ENCODE measurements at regions not wholly inside any gene's neighbourhood (a gene's known extent, or its start where the extent isn't known, plus 50 kb on each side); places are given as distances from the start of the nearest gene placed in this dataset.

DNA sequence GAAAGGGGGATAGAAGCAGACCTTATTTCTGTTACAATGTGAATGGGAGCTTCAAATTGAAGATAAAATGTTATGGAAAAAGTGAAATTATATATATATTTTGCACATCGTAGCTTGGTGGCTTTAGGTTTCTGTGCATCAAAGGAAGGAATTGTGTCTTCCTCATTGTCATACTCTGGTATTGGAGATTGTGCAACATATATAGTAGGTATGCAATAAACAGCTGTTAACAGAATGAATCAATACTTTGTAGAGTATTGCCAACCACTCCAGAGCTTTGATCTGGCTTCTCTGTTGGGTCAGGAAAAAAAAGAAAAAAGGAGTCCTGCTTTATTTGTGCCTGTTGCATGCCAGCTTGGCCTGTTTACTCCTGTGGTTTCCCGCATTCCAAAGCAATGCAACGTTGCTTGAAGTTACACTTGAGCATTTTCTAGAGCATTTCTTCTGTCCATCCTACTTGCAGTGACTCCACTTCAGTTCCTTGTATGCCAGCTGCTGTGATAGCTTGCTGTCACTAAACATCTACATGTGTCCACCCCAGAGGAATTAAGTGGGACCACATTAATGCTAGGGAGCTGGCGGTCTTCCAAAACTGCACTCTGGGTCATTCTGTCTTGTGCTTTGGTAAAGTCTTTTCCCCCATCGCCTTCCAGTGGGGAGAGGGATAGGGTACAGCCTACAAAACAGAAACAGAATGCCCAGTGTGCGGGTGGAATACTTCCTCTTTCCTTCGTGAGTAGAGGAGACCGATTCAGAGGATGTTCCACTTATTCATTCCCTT, 62.0 kb upstream of the MEF2C start:
- Histone ChIP-seq H3K4me3 (replicated peaks; ENCODE audit: low read depth, low read length) (no peak overlapping the region), H3K27me3 (replicated peaks; ENCODE audit: control insufficient read depth, insufficient read depth, low read length) (no peaks in the 10 kb centered on the region), H3K36me3 (ENCODE audit: control insufficient read depth, insufficient read depth, low read length) (no peaks in the 10 kb centered on the region)
- no peak for DNase-seq (ENCODE audit: extremely low read depth, insufficient read length)
- TF ChIP-seq, protein P1, sequence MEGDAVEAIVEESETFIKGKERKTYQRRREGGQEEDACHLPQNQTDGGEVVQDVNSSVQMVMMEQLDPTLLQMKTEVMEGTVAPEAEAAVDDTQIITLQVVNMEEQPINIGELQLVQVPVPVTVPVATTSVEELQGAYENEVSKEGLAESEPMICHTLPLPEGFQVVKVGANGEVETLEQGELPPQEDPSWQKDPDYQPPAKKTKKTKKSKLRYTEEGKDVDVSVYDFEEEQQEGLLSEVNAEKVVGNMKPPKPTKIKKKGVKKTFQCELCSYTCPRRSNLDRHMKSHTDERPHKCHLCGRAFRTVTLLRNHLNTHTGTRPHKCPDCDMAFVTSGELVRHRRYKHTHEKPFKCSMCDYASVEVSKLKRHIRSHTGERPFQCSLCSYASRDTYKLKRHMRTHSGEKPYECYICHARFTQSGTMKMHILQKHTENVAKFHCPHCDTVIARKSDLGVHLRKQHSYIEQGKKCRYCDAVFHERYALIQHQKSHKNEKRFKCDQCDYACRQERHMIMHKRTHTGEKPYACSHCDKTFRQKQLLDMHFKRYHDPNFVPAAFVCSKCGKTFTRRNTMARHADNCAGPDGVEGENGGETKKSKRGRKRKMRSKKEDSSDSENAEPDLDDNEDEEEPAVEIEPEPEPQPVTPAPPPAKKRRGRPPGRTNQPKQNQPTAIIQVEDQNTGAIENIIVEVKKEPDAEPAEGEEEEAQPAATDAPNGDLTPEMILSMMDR (IDR thresholded peaks at IDR 0.05; ENCODE audit: insufficient read depth, low read length, poor library complexity, severe bottlenecking) = no peak

DNA sequence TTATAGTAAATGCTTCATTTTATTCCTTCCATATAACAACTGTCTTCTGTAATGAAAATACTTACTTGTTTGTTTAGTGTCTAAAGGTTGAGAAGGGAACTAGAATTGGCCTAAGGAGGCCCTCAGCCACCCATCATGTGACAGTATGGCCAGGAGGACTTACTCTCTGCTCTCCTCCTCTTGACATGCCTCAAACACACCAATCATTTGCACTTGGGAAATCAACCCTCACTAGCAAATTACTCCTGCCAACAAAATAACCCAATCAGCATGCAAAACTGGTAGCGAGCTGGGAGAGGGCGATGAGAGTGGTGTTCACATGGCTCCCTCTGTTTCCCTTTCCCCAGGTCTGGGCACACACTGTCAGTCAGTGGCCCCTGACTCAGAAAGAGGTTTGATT, 58.6 kb upstream of the MEF2C start:
- no peak for DNase-seq (ENCODE audit: extremely low read depth, insufficient read length)
- TF ChIP-seq, protein P1 (IDR thresholded peaks at IDR 0.05; ENCODE audit: insufficient read depth, low read length, poor library complexity, severe bottlenecking) = no peak
- Histone ChIP-seq H3K27me3 (replicated peaks; ENCODE audit: control insufficient read depth, insufficient read depth, low read length) (no peaks in the 10 kb centered on the region), H3K4me3 (replicated peaks; ENCODE audit: low read depth, low read length) (no peak overlapping the region), H3K36me3 (ENCODE audit: control insufficient read depth, insufficient read depth, low read length) (no peaks in the 10 kb centered on the region)

DNA sequence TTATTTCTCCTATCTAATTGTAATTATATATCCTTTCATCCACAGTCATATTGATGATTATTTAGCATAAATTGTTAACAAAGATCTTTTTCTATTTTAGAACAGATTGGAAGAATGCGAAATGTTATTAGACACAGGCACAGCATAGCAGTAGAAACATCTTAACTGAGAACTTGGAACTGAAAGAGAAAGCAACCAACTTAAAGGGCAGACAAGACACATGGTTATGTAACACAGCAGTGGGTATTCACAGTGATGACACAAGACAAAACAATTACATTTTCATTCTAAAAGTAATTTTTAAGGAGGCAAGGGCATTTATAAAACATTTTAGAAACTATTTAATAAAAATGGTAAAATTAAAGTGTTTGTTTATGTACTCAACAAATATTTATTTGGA, 57.7 kb upstream of the MEF2C start:
- no peaks in the 10 kb centered on the region for H3K27me3 ChIP-seq (replicated peaks; ENCODE audit: control insufficient read depth, insufficient read depth, low read length)
- DNase-seq (ENCODE audit: extremely low read depth, insufficient read length) = no peak
- H3K36me3 ChIP-seq (ENCODE audit: control insufficient read depth, insufficient read depth, low read length) = no peaks in the 10 kb centered on the region
- TF ChIP-seq, protein P1 (IDR thresholded peaks at IDR 0.05; ENCODE audit: insufficient read depth, low read length, poor library complexity, severe bottlenecking) = no peak
- H3K4me3 ChIP-seq (replicated peaks; ENCODE audit: low read depth, low read length) = no peak overlapping the region

DNA sequence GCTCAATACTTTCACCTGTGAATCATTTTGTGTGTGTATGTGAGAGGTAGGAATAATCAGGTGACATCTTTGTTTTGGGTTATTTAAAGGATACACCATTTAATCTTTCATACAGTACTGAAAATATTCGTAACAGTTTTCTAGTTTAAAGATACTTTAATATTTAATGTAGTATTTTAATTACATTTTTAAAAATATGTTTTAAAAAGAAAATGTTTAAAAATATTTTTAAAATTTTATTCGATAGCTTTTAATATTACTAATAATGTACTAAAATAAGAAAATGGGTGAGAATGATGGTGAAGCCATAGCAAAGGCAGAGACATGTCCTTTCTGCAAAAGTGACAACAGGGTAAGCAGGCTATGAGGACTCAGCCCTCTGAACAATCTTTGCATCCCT, 56.3 kb upstream of the MEF2C start:
- TF ChIP-seq, protein P1 (IDR thresholded peaks at IDR 0.05; ENCODE audit: insufficient read depth, low read length, poor library complexity, severe bottlenecking) = no peak
- Histone ChIP-seq H3K4me3 (replicated peaks; ENCODE audit: low read depth, low read length) (no peak overlapping the region), H3K27me3 (replicated peaks; ENCODE audit: control insufficient read depth, insufficient read depth, low read length) (no peaks in the 10 kb centered on the region), H3K36me3 (ENCODE audit: control insufficient read depth, insufficient read depth, low read length) (no peaks in the 10 kb centered on the region)
- DNase-seq (ENCODE audit: extremely low read depth, insufficient read length) = no peak

DNA sequence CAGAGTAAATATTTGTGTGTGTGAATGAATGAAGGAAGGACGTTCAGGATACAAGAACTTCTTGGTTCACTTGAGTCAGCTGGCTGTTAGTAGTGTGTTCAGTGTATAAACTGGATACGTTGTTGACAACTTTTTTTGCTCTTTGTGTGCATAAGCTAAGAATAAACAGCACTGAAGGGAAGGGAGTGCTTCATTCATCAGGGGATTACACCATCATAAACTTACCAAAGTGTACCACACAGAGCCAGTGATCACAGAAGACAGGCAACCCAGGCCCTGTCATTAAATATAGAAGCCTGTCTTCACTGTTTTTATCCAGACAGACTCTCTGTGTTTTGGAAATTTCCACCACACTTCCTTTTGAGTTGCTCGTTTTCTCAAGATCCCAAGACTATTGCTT, 55.5 kb upstream of the MEF2C start:
- DNase-seq (ENCODE audit: extremely low read depth, insufficient read length) = no peak
- no peak overlapping the region for H3K4me3 ChIP-seq (replicated peaks; ENCODE audit: low read depth, low read length)
- H3K36me3 ChIP-seq (ENCODE audit: control insufficient read depth, insufficient read depth, low read length) = no peaks in the 10 kb centered on the region
- H3K27me3 ChIP-seq (replicated peaks; ENCODE audit: control insufficient read depth, insufficient read depth, low read length) = no peaks in the 10 kb centered on the region
- TF ChIP-seq, protein P1 (IDR thresholded peaks at IDR 0.05; ENCODE audit: insufficient read depth, low read length, poor library complexity, severe bottlenecking) = no peak

DNA sequence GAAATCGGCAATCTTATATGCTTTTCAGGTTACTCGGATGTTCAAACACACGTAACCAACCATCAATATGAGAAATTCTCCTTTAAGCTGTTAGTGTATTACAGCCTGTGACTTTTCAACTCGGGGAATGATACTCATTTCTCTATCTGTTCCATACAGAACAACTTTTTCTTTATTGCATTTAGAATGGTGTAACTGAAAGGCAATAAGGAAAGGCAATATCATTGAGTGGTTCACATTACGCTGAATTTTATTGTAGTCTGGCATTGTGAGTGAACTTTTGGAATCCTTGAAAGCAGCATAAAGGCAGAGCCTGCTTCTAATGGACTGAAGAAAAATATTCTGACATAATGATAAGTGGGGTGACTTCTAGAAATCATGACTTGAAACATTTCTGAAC, 54.4 kb upstream of the MEF2C start:
- no peaks in the 10 kb centered on the region for H3K27me3 ChIP-seq (replicated peaks; ENCODE audit: control insufficient read depth, insufficient read depth, low read length)
- H3K4me3 ChIP-seq (replicated peaks; ENCODE audit: low read depth, low read length) = no peak overlapping the region
- TF ChIP-seq, protein P1 (IDR thresholded peaks at IDR 0.05; ENCODE audit: insufficient read depth, low read length, poor library complexity, severe bottlenecking) = no peak
- no peak for DNase-seq (ENCODE audit: extremely low read depth, insufficient read length)
- H3K36me3 ChIP-seq (ENCODE audit: control insufficient read depth, insufficient read depth, low read length) = no peaks in the 10 kb centered on the region
